Ovary (tissue), 1 donor: ENCODE measurements at regions not wholly inside any gene's neighbourhood (a gene's known extent, or its start where the extent isn't known, plus 50 kb on each side); places are given as distances from the start of the nearest gene placed in this dataset.

ENCODE experiments used
- EP300 ChIP-seq: sonication (generic); formaldehyde crosslinking; IDR thresholded peaks from one replicate; pipeline ENCODE4 v1.6.1; 2017; ENCODE audit warnings: antibody characterized with exemption
- POLR2A ChIP-seq: fragments of 450-650 bp; IDR thresholded peaks from one replicate; pipeline ENCODE4 v1.6.1; 2017; ENCODE audit warnings: antibody characterized with exemption, mild to moderate bottlenecking, moderate library complexity

- TF ChIP-seq EP300, result no peak
- no peak for TF ChIP-seq POLR2A
Measured at GRCh38 chr6:119985952-119986736, 636.6 kb upstream of the MAN1A1 start.
